SU-DHL-6 (cell line): ENCODE measurements at regions not wholly inside any gene's neighbourhood (a gene's known extent, or its start where the extent isn't known, plus 50 kb on each side); places are given as distances from the start of the nearest gene placed in this dataset.

Experiments used
- H2AFZ ChIP-seq: fragments of 200-600 bp; sonication (generic); 2 replicates; pipeline ENCODE4 v1.6.1; 2014; ENCODE audit warnings: low read depth, mild to moderate bottlenecking, moderate library complexity, mixed read lengths, antibody characterized with exemption, low read length; ENCODE audit not compliant: severe bottlenecking
- H3F3A ChIP-seq: fragments of 200-600 bp; shearing (Covaris generic); 2 replicates; pipeline ENCODE4 v1.6.0; 2016; ENCODE audit warnings: antibody characterized with exemption, mild to moderate bottlenecking; ENCODE audit not compliant: insufficient read depth
- H3K27ac ChIP-seq: fragments of 200-600 bp; sonication (generic); 2 replicates; pipeline ENCODE4 v1.5.1; 2016; ENCODE audit warnings: low read depth, mild to moderate bottlenecking, low read length, moderate library complexity, mixed read lengths
- H3K27me3 ChIP-seq: fragments of 200-600 bp; sonication (generic), shearing (Covaris generic); 2 replicates; pipeline ENCODE4 v1.6.0; 2014; ENCODE audit warnings: mild to moderate bottlenecking, low read length
- H3K36me3 ChIP-seq: fragments of 200-600 bp; sonication (generic); 2 replicates; pipeline ENCODE4 v1.6.1; 2014; ENCODE audit warnings: mild to moderate bottlenecking, low read length, mixed read lengths
- H3K4me2 ChIP-seq: fragments of 300-600, 200-600 bp; shearing (Covaris generic), sonication (generic); 2 replicates; pipeline ENCODE4 v1.6.0; 2014; ENCODE audit warnings: low read length, low read depth, mild to moderate bottlenecking; ENCODE audit not compliant: poor library complexity, severe bottlenecking
- H3K4me3 ChIP-seq: fragments of 200-600 bp; sonication (generic); 2 replicates; pipeline ENCODE4 v1.5.1; 2014; ENCODE audit warnings: antibody characterized with exemption, low read length, mild to moderate bottlenecking, mixed read lengths; ENCODE audit not compliant: insufficient read depth, poor library complexity, severe bottlenecking
- H3K79me2 ChIP-seq: fragments of 200-600 bp; sonication (generic); 2 replicates; pipeline ENCODE4 v1.6.1; 2014; ENCODE audit warnings: mild to moderate bottlenecking, low read length, moderate library complexity; ENCODE audit not compliant: insufficient read depth
- H3K9ac ChIP-seq: fragments of 200-600 bp; sonication (generic); 2 replicates; pipeline ENCODE4 v1.7.0; 2014; ENCODE audit warnings: mild to moderate bottlenecking, low read length
- H3K9me2 ChIP-seq: fragments of 200-600 bp; sonication (generic); replicated peaks from 2 replicates; pipeline ENCODE4 v1.6.1; 2014; ENCODE audit warnings: low read length; ENCODE audit not compliant: insufficient read depth
- H3K9me3 ChIP-seq: fragments of 200-600 bp; sonication (generic); 2 replicates; pipeline ENCODE4 v1.6.1; 2014; ENCODE audit warnings: low read length, mixed read lengths; ENCODE audit not compliant: insufficient read depth
- H4K20me1 ChIP-seq: fragments of 200-600 bp; sonication (generic); 2 replicates; pipeline ENCODE4 v1.6.1; 2014; ENCODE audit warnings: low read depth, mild to moderate bottlenecking, antibody characterized with exemption, low read length, moderate library complexity, mixed read lengths
- CTCF ChIP-seq: fragments of 200-600 bp; sonication (generic); IDR thresholded peaks from one replicate; pipeline ENCODE4 v1.5.1; 2017; ENCODE audit warnings: antibody characterized with exemption, mild to moderate bottlenecking, low read length, moderate library complexity; ENCODE audit not compliant: insufficient read depth, poor library complexity, severe bottlenecking
- EZH2phosphoT487 ChIP-seq: fragments of 200-600 bp; sonication (generic), shearing (Covaris generic); conservative IDR thresholded peaks from 2 replicates; pipeline ENCODE4 v1.6.1; 2018; ENCODE audit warnings: mild to moderate bottlenecking, antibody characterized with exemption, low read length, moderate library complexity, mixed read lengths

- H3K4me2 ChIP-seq, result no peak overlapping the region
- no peaks in the 10 kb centered on the region for H3K79me2 ChIP-seq
- no peaks in the 10 kb centered on the region for H3F3A ChIP-seq
- H3K9me2 ChIP-seq, result no peaks in the 10 kb centered on the region
- TF ChIP-seq EZH2phosphoT487, result no peak
- TF ChIP-seq CTCF, result no peak
- H3K9me3 ChIP-seq, result peaks cover 24% of the 10 kb centered on the region; the same call in 1 of the 2 replicates
- H3K27ac ChIP-seq, result no peak overlapping the region
- no peak overlapping the region for H2AFZ ChIP-seq
- no peak overlapping the region for H3K4me3 ChIP-seq
- H3K27me3 ChIP-seq, result no peaks in the 10 kb centered on the region
- no peaks in the 10 kb centered on the region for H4K20me1 ChIP-seq
- no peak overlapping the region for H3K9ac ChIP-seq
- no peaks in the 10 kb centered on the region for H3K36me3 ChIP-seq
Measured at GRCh38 chr15:79140846-79141570, 50.4 kb upstream of the RASGRF1 start.
